ENCODE measurements at regions not wholly inside any gene's neighbourhood (a gene's known extent, or its start where the extent isn't known, plus 50 kb on each side); places are given as distances from the start of the nearest gene placed in this dataset.

DNA sequence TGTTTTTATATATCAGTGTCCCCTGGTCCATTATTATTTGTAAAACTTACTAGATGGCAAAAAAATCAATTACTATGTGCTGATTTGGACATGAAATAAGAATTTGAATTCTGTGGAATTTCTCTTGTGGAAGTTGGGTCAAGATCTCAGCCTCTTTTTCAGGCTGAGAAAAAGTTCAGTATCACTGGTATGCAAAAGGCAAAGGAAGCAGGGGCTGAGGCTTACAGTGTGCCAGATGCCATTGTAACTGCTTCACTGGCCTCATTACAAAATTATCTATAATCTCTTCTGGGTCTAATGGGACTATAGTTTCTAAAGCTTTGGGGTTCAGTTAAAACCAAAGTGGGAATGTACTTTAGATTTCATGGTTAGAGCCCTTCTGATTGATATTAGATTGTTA, 125.9 kb upstream of the SLC7A14 start:
- H3K4me1 ChIP-seq (ENCODE audit: insufficient read depth, low read length) = no peaks in the 10 kb centered on the region

DNA sequence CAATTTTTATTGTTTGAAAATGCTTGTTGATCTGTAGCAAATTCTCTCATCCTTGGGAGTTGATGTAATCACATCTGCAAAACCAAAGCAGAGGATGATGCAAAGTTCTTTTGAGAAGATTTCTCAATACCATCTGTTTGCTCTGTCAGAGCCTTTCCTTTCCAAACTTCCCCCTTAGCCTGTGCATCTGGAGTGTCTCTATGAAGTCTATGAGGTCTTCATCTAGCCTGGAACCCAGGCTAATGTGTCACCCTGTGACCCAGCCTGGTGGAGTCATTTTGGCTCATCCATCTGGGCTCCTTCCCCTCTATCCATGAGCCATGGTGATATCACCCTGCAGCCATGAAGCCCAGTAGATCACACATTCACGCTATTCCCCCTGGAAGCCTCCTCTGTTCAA, 123.2 kb upstream of the SLC7A14 start:
- TF ChIP-seq, protein P1, sequence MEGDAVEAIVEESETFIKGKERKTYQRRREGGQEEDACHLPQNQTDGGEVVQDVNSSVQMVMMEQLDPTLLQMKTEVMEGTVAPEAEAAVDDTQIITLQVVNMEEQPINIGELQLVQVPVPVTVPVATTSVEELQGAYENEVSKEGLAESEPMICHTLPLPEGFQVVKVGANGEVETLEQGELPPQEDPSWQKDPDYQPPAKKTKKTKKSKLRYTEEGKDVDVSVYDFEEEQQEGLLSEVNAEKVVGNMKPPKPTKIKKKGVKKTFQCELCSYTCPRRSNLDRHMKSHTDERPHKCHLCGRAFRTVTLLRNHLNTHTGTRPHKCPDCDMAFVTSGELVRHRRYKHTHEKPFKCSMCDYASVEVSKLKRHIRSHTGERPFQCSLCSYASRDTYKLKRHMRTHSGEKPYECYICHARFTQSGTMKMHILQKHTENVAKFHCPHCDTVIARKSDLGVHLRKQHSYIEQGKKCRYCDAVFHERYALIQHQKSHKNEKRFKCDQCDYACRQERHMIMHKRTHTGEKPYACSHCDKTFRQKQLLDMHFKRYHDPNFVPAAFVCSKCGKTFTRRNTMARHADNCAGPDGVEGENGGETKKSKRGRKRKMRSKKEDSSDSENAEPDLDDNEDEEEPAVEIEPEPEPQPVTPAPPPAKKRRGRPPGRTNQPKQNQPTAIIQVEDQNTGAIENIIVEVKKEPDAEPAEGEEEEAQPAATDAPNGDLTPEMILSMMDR (IDR thresholded peaks at IDR 0.05; ENCODE audit: borderline replicate concordance, extremely low read depth, low read length, poor library complexity, severe bottlenecking) = no peak
- TF ChIP-seq EZH2 (IDR thresholded peaks at IDR 0.05; ENCODE audit: borderline replicate concordance, low read depth, low read length, severe bottlenecking) = no peak
- H2AFZ ChIP-seq (ENCODE audit: low read depth, low read length) = no peak overlapping the region
- no peaks in the 10 kb centered on the region for H3K36me3 ChIP-seq (ENCODE audit: insufficient read depth, low read length)
- no peak for DNase-seq
- H3K4me1 ChIP-seq (ENCODE audit: insufficient read depth, low read length) = no peaks in the 10 kb centered on the region
- no peaks in the 10 kb centered on the region for H3K79me2 ChIP-seq (ENCODE audit: insufficient read depth, low read length)
- no peak overlapping the region for H3K4me3 ChIP-seq (ENCODE audit: low read depth in 1 of 2, low read length in 2 of 2)
- no peak overlapping the region for H3K27ac ChIP-seq (ENCODE audit: low read length)
- peaks cover 5% of the 10 kb centered on the region for H3K9me3 ChIP-seq (ENCODE audit: insufficient read depth, low read length, severe bottlenecking)
- ATAC-seq (ENCODE audit: insufficient read depth, low read depth) = no peak
- H3K4me2 ChIP-seq (ENCODE audit: insufficient read depth, low read length) = no peak overlapping the region
- no peak overlapping the region for H3K9ac ChIP-seq (ENCODE audit: low read depth, low read length)
- no peaks in the 10 kb centered on the region for H3K27me3 ChIP-seq (ENCODE audit: insufficient read depth, low read length, poor library complexity)
- H4K20me1 ChIP-seq (ENCODE audit: insufficient read depth, low read length) = no peaks in the 10 kb centered on the region

More for the DNA sequence above, 125.9 kb upstream of the SLC7A14 start:
- Histone ChIP-seq H3K27me3 (ENCODE audit: insufficient read depth, low read length, poor library complexity) (no peaks in the 10 kb centered on the region), H3K4me2 (ENCODE audit: insufficient read depth, low read length) (no peak overlapping the region), H4K20me1 (ENCODE audit: insufficient read depth, low read length) (no peaks in the 10 kb centered on the region), H3K36me3 (ENCODE audit: insufficient read depth, low read length) (no peaks in the 10 kb centered on the region), H3K79me2 (ENCODE audit: insufficient read depth, low read length) (no peaks in the 10 kb centered on the region), H3K9me3 (ENCODE audit: insufficient read depth, low read length, severe bottlenecking) (peaks cover 5% of the 10 kb centered on the region), H3K4me3 (ENCODE audit: low read depth in 1 of 2, low read length in 2 of 2) (no peak overlapping the region), H3K9ac (ENCODE audit: low read depth, low read length) (no peak overlapping the region), H3K27ac (ENCODE audit: low read length) (no peak overlapping the region), H2AFZ (ENCODE audit: low read depth, low read length) (no peak overlapping the region)
- DNase-seq (no peak), ATAC-seq (ENCODE audit: insufficient read depth, low read depth) (no peak)
- no peak for TF ChIP-seq EZH2 (IDR thresholded peaks at IDR 0.05; ENCODE audit: borderline replicate concordance, low read depth, low read length, severe bottlenecking)
- TF ChIP-seq, protein P1 (IDR thresholded peaks at IDR 0.05; ENCODE audit: borderline replicate concordance, extremely low read depth, low read length, poor library complexity, severe bottlenecking) = no peak

DNA sequence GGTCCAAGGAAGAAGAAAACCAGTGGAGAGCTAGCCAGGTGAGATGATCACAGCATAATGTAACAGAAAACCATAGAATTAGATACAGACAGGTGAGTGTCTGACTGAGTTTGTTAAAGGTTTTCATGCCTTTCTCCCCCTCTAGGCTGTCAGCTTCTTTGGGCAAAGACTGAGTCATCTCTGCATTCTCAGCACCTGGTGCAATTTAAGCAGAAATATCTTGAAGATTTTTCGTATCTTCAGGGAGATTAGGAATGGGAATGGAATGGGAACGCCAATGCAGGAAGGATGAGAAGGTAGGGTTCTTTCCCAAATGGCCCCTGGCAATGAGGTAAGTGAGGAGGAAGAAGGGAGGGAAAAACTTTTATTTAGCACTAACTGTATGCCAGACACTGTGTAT, 122.0 kb upstream of the SLC7A14 start:
- Histone ChIP-seq H3K79me2 (ENCODE audit: insufficient read depth, low read length) (no peaks in the 10 kb centered on the region), H3K27ac (ENCODE audit: low read length) (no peak overlapping the region), H4K20me1 (ENCODE audit: insufficient read depth, low read length) (no peaks in the 10 kb centered on the region), H3K9me3 (ENCODE audit: insufficient read depth, low read length, severe bottlenecking) (peaks cover 5% of the 10 kb centered on the region), H3K4me3 (ENCODE audit: low read depth in 1 of 2, low read length in 2 of 2) (no peak overlapping the region), H2AFZ (ENCODE audit: low read depth, low read length) (no peak overlapping the region), H3K4me2 (ENCODE audit: insufficient read depth, low read length) (no peak overlapping the region), H3K4me1 (ENCODE audit: insufficient read depth, low read length) (no peaks in the 10 kb centered on the region), H3K36me3 (ENCODE audit: insufficient read depth, low read length) (no peaks in the 10 kb centered on the region), H3K9ac (ENCODE audit: low read depth, low read length) (no peak overlapping the region), H3K27me3 (ENCODE audit: insufficient read depth, low read length, poor library complexity) (peaks cover 4% of the 10 kb centered on the region)
- TF ChIP-seq, protein P1 (IDR thresholded peaks at IDR 0.05; ENCODE audit: borderline replicate concordance, extremely low read depth, low read length, poor library complexity, severe bottlenecking) = no peak
- no peak for TF ChIP-seq EZH2 (IDR thresholded peaks at IDR 0.05; ENCODE audit: borderline replicate concordance, low read depth, low read length, severe bottlenecking)
- DNase-seq = no peak
- no peak for ATAC-seq (ENCODE audit: insufficient read depth, low read depth)

DNA sequence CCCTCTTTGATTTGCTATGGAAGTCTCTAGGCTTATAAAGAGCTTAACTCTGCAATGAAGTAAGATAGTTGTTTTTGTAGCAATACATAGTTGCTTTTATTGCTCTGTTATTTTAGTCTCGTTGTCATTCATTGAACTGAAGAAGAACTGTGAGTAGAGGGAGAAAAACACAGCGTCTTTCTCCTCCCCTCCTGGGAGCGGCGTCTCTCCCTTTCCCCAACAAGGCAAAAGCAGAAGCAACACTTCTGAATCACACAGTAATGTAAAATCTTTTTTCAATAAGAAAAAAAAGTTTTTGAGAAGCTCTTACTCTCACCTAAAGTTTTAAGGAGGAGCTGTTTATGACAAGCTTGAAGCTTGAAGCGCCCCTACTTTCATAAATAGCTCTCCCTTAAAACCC, 119.3 kb upstream of the SLC7A14 start:
- H3K79me2 ChIP-seq (ENCODE audit: insufficient read depth, low read length) = no peaks in the 10 kb centered on the region
- peaks cover 4% of the 10 kb centered on the region for H3K27me3 ChIP-seq (ENCODE audit: insufficient read depth, low read length, poor library complexity)
- H3K9ac ChIP-seq (ENCODE audit: low read depth, low read length) = no peak overlapping the region
- no peak for DNase-seq
- H3K4me1 ChIP-seq (ENCODE audit: insufficient read depth, low read length) = no peaks in the 10 kb centered on the region
- no peak overlapping the region for H3K27ac ChIP-seq (ENCODE audit: low read length)
- H4K20me1 ChIP-seq (ENCODE audit: insufficient read depth, low read length) = no peaks in the 10 kb centered on the region
- H3K4me2 ChIP-seq (ENCODE audit: insufficient read depth, low read length) = no peak overlapping the region
- no peaks in the 10 kb centered on the region for H3K36me3 ChIP-seq (ENCODE audit: insufficient read depth, low read length)
- ATAC-seq (ENCODE audit: insufficient read depth, low read depth) = no peak
- TF ChIP-seq, protein P1 (IDR thresholded peaks at IDR 0.05; ENCODE audit: borderline replicate concordance, extremely low read depth, low read length, poor library complexity, severe bottlenecking) = no peak
- no peak for TF ChIP-seq EZH2 (IDR thresholded peaks at IDR 0.05; ENCODE audit: borderline replicate concordance, low read depth, low read length, severe bottlenecking)
- no peak overlapping the region for H3K4me3 ChIP-seq (ENCODE audit: low read depth in 1 of 2, low read length in 2 of 2)
- peaks cover 2% of the 10 kb centered on the region for H3K9me3 ChIP-seq (ENCODE audit: insufficient read depth, low read length, severe bottlenecking)
- H2AFZ ChIP-seq (ENCODE audit: low read depth, low read length) = no peak overlapping the region

Data from DND-41 (cell line).